Effector CD4-positive, alpha-beta T cell (primary cell): ENCODE measurements at regions not wholly inside any gene's neighbourhood (a gene's known extent, or its start where the extent isn't known, plus 50 kb on each side); places are given as distances from the start of the nearest gene placed in this dataset.

ENCODE experiments used
- DNase-seq: peaks from one replicate; pipeline ENCODE4 v3.0.0-alpha.2; 2020

- DNase-seq = no peak
These were observed 349.2 kb upstream of the MAD2L1 start for GRCh38 chr4:120415896-120416295.

GRCh38 chr4:120406960-120407359, 340.3 kb upstream of the MAD2L1 start:
- DNase-seq = no peak

GRCh38 chr4:120403296-120403695, 336.6 kb upstream of the MAD2L1 start:
- DNase-seq = no peak

GRCh38 chr4:120400441-120400840, 333.8 kb upstream of the MAD2L1 start:
- no peak for DNase-seq

GRCh38 chr4:120399826-120400225, 333.2 kb upstream of the MAD2L1 start:
- no peak for DNase-seq

- DNase-seq = no peak
These were observed 329.1 kb upstream of the MAD2L1 start for GRCh38 chr4:120395746-120396145.

- DNase-seq = no peak
These were observed 289.2 kb upstream of the MAD2L1 start for GRCh38 chr4:120355881-120356280.

- DNase-seq = no peak
These were observed 287.7 kb upstream of the MAD2L1 start for GRCh38 chr4:120354381-120354780.

GRCh38 chr4:120353235-120353634, 286.6 kb upstream of the MAD2L1 start:
- DNase-seq = no peak

GRCh38 chr4:120352739-120353138, 286.1 kb upstream of the MAD2L1 start:
- no peak for DNase-seq

GRCh38 chr4:120348948-120349347, 282.3 kb upstream of the MAD2L1 start:
- no peak for DNase-seq

GRCh38 chr4:120348521-120348920, 281.9 kb upstream of the MAD2L1 start:
- no peak for DNase-seq

- DNase-seq = no peak
These were observed 265.1 kb upstream of the MAD2L1 start for GRCh38 chr4:120331486-120332370.

GRCh38 chr4:120329386-120329785, 262.7 kb upstream of the MAD2L1 start:
- no peak for DNase-seq

GRCh38 chr4:120327276-120327675, 260.6 kb upstream of the MAD2L1 start:
- DNase-seq = no peak

- DNase-seq = no peak
These were observed 252.6 kb upstream of the MAD2L1 start for GRCh38 chr4:120319046-120319767.

GRCh38 chr4:120318196-120318846, 251.7 kb upstream of the MAD2L1 start:
- no peak for DNase-seq

GRCh38 chr4:120317713-120318112, 251.1 kb upstream of the MAD2L1 start:
- DNase-seq = no peak

GRCh38 chr4:120316416-120316815, 249.8 kb upstream of the MAD2L1 start:
- no peak for DNase-seq

- DNase-seq = no peak
These were observed 248.3 kb upstream of the MAD2L1 start for GRCh38 chr4:120314969-120315368.

- no peak for DNase-seq
These were observed 238.2 kb upstream of the MAD2L1 start for GRCh38 chr4:120304801-120305200.

GRCh38 chr4:120299631-120300030, 233.0 kb upstream of the MAD2L1 start:
- DNase-seq = no peak

GRCh38 chr4:120293341-120293740, 226.7 kb upstream of the MAD2L1 start:
- no peak for DNase-seq

- no peak for DNase-seq
These were observed 224.9 kb upstream of the MAD2L1 start for GRCh38 chr4:120291541-120291940.
